ENCODE measurements at regions not wholly inside any gene's neighbourhood (a gene's known extent, or its start where the extent isn't known, plus 50 kb on each side); places are given as distances from the start of the nearest gene placed in this dataset.

DNA sequence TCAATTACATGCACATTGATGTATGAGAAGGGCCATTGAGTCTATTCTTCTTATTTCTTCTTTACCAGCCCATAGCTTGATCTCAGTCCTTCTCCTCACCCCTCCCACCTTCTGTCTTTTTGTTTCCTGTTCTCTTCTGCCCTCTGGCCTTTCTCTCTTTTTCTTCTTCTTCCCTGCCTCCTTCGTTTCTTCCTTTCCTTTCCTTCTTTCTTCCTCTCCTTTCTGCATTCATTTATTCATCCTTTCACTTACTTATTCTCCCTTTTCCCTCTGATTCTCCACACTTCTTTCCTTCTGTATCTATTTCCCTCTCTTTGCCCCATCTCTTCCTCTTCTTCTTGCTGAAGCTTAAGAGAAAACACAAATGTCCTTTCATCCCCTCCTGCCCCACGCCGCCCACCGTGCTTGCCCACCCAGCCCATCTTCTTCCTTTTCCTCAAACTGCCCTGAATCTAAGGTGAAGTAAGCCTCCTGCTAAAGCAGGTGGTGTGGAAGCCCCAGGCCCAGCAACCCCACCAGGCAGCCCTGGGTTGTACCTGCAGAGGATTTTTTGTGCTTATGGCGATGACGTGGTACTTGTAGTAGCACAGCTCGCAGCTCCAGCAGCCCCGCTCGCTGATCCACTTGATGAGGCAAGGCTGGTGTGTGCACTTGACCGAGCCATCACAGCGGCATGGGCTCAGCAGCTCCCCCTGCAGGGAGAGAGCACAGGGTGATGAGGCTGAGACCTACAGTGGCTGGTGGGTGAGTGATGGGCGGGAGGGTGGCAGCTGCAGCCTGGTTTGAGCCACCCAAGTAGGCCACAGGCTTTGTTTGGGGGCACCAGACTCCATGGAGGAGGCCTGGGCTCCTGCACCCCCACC lies 89.0 kb downstream of the MARCHF4 start:
- TF ChIP-seq, protein P1, sequence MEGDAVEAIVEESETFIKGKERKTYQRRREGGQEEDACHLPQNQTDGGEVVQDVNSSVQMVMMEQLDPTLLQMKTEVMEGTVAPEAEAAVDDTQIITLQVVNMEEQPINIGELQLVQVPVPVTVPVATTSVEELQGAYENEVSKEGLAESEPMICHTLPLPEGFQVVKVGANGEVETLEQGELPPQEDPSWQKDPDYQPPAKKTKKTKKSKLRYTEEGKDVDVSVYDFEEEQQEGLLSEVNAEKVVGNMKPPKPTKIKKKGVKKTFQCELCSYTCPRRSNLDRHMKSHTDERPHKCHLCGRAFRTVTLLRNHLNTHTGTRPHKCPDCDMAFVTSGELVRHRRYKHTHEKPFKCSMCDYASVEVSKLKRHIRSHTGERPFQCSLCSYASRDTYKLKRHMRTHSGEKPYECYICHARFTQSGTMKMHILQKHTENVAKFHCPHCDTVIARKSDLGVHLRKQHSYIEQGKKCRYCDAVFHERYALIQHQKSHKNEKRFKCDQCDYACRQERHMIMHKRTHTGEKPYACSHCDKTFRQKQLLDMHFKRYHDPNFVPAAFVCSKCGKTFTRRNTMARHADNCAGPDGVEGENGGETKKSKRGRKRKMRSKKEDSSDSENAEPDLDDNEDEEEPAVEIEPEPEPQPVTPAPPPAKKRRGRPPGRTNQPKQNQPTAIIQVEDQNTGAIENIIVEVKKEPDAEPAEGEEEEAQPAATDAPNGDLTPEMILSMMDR (IDR thresholded peaks at IDR 0.05; ENCODE audit: low read depth, low read length, poor library complexity, severe bottlenecking): peak; percentile 74
- no peak for TF ChIP-seq EZH2phosphoT487 (IDR thresholded peaks at IDR 0.05; ENCODE audit: borderline replicate concordance, low read length)
- no peaks in the 10 kb centered on the region for H3K9me3 ChIP-seq (ENCODE audit: control insufficient read depth, insufficient read depth, low read length)
- no peak overlapping the region for H3K27ac ChIP-seq (ENCODE audit: low read depth, low read length)
- no peaks in the 10 kb centered on the region for H3K79me2 ChIP-seq (ENCODE audit: control insufficient read depth, low read length)
- no peaks in the 10 kb centered on the region for H3K9me2 ChIP-seq (replicated peaks; ENCODE audit: control insufficient read depth, low read length)
- H4K20me1 ChIP-seq (ENCODE audit: control insufficient read depth, insufficient read depth, low read depth, low read length): no peaks in the 10 kb centered on the region
- H3K4me2 ChIP-seq (ENCODE audit: low read length): no peak overlapping the region
- H3K4me3 ChIP-seq (ENCODE audit: low read length): no peak overlapping the region
- no peaks in the 10 kb centered on the region for H3K36me3 ChIP-seq (ENCODE audit: control insufficient read depth, low read length)
- peaks cover 2% of the 10 kb centered on the region; the same call in 1 of the 2 replicates for H3K27me3 ChIP-seq (ENCODE audit: control insufficient read depth, low read length)
- H3K4me1 ChIP-seq (ENCODE audit: control insufficient read depth, low read length): no peaks in the 10 kb centered on the region
- no peaks in the 10 kb centered on the region for H3F3A ChIP-seq (ENCODE audit: control insufficient read depth, insufficient read depth)

DNA sequence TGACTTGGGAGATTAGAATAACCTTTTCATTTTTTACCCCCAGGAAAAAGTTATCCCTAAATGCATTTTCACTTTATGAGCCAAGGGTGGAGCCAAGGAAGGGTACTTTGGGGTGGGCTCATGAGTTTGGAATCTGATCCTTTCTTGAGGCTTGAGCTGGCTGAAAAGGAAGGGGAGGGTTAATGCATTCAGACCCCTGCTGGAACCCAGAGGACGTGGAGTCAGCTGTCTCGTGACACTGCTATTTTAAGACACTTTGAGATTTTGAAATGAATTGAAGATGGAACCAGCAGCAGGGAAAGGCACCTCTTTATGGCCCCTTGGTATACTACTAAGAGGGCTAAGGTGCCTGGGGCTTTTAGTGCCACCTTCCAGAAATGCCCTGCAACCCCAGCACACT lies 90.4 kb downstream of the MARCHF4 start:
- Histone ChIP-seq H4K20me1 (ENCODE audit: control insufficient read depth, insufficient read depth, low read depth, low read length) (no peaks in the 10 kb centered on the region), H3K4me1 (ENCODE audit: control insufficient read depth, low read length) (no peaks in the 10 kb centered on the region), H3K4me3 (ENCODE audit: low read length) (no peak overlapping the region), H3K9me2 (replicated peaks; ENCODE audit: control insufficient read depth, low read length) (no peaks in the 10 kb centered on the region), H3K27me3 (ENCODE audit: control insufficient read depth, low read length) (no peaks in the 10 kb centered on the region), H3K79me2 (ENCODE audit: control insufficient read depth, low read length) (no peaks in the 10 kb centered on the region), H3K27ac (ENCODE audit: low read depth, low read length) (no peak overlapping the region), H3K9me3 (ENCODE audit: control insufficient read depth, insufficient read depth, low read length) (no peaks in the 10 kb centered on the region), H3K36me3 (ENCODE audit: control insufficient read depth, low read length) (no peaks in the 10 kb centered on the region), H3K4me2 (ENCODE audit: low read length) (no peak overlapping the region), H3F3A (ENCODE audit: control insufficient read depth, insufficient read depth) (no peaks in the 10 kb centered on the region)
- TF ChIP-seq, protein P1 (IDR thresholded peaks at IDR 0.05; ENCODE audit: low read depth, low read length, poor library complexity, severe bottlenecking): no peak
- TF ChIP-seq EZH2phosphoT487 (IDR thresholded peaks at IDR 0.05; ENCODE audit: borderline replicate concordance, low read length): no peak

DNA sequence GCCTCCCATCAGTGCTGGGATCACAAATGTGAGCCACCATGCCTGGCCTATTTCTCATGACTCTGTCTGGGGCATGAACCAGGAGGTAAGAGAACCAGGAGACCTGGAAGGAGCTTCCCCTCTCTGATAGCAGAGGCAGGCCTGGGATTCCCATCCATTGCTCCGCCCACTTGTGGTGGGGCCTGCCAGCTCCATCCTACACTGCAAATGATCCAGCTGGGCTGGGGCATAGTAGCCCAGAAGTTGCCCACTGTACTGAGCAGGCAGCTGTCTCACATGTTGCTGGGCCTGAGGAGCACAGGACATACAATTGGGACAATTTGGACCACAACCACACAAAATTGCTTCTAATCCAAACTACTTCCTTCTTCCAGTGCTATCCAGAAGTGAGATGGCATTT lies 91.0 kb downstream of the MARCHF4 start:
- Histone ChIP-seq H3F3A (ENCODE audit: control insufficient read depth, insufficient read depth) (no peaks in the 10 kb centered on the region), H3K27me3 (ENCODE audit: control insufficient read depth, low read length) (no peaks in the 10 kb centered on the region), H3K4me1 (ENCODE audit: control insufficient read depth, low read length) (no peaks in the 10 kb centered on the region), H3K79me2 (ENCODE audit: control insufficient read depth, low read length) (no peaks in the 10 kb centered on the region), H3K4me2 (ENCODE audit: low read length) (no peak overlapping the region), H3K27ac (ENCODE audit: low read depth, low read length) (no peak overlapping the region), H3K9me3 (ENCODE audit: control insufficient read depth, insufficient read depth, low read length) (no peaks in the 10 kb centered on the region), H3K4me3 (ENCODE audit: low read length) (no peak overlapping the region), H4K20me1 (ENCODE audit: control insufficient read depth, insufficient read depth, low read depth, low read length) (no peaks in the 10 kb centered on the region), H3K36me3 (ENCODE audit: control insufficient read depth, low read length) (no peaks in the 10 kb centered on the region), H3K9me2 (replicated peaks; ENCODE audit: control insufficient read depth, low read length) (no peaks in the 10 kb centered on the region)
- TF ChIP-seq, protein P1 (IDR thresholded peaks at IDR 0.05; ENCODE audit: low read depth, low read length, poor library complexity, severe bottlenecking): no peak
- TF ChIP-seq EZH2phosphoT487 (IDR thresholded peaks at IDR 0.05; ENCODE audit: borderline replicate concordance, low read length): no peak
